Hematopoietic multipotent progenitor cell treated with erythropoietin and hydrocortisone succinate and interleukin-3 and kit ligand, for 4 days (in vitro differentiated cells): ENCODE measurements at regions not wholly inside any gene's neighbourhood (a gene's known extent, or its start where the extent isn't known, plus 50 kb on each side); places are given as distances from the start of the nearest gene placed in this dataset.
A peak's percentile ranks its signal among the peaks of the same experiment; 100 is the strongest.

Experiments
- DNase-seq: peaks from one replicate; pipeline ENCODE4 v3.0.0-alpha.2; 2015

DNA sequence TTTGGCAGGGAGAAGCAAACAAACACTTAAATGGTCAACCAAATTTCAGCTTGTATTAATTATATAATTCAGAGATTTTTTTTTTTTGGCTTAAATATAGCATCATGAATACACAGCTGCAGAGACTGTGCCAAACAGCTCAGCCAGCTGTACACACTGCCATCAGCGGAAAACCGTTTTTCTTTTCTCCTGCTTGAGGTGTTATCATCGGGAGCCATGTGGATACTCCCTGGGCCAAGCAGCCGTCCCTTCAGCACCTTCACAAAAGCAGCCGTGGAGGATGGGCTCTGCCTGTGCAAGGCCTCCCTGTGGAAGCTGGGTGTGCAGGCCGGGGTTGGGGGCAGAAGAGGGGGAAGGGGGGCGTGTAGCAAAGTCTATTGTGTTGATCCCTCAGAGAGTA, 85.0 kb downstream of the NUF2 start:
- no peak for DNase-seq

DNA sequence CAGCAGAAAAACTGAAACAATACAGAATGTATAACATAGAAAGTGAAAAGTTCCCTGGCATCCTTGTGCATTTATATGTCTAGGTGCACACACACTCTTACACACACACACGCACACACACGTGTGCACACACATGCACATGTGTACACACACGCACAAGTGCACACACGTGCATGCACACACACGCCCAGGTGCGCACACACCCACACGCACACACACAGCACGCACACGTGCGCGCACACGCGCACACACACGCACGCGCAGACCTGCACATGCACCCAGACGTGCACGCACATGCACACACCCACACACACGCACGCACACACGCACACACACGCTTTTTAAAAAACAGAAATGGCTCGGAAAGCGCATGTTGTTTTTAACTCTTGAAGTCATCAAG, 86.5 kb downstream of the NUF2 start:
- no peak for DNase-seq

DNA sequence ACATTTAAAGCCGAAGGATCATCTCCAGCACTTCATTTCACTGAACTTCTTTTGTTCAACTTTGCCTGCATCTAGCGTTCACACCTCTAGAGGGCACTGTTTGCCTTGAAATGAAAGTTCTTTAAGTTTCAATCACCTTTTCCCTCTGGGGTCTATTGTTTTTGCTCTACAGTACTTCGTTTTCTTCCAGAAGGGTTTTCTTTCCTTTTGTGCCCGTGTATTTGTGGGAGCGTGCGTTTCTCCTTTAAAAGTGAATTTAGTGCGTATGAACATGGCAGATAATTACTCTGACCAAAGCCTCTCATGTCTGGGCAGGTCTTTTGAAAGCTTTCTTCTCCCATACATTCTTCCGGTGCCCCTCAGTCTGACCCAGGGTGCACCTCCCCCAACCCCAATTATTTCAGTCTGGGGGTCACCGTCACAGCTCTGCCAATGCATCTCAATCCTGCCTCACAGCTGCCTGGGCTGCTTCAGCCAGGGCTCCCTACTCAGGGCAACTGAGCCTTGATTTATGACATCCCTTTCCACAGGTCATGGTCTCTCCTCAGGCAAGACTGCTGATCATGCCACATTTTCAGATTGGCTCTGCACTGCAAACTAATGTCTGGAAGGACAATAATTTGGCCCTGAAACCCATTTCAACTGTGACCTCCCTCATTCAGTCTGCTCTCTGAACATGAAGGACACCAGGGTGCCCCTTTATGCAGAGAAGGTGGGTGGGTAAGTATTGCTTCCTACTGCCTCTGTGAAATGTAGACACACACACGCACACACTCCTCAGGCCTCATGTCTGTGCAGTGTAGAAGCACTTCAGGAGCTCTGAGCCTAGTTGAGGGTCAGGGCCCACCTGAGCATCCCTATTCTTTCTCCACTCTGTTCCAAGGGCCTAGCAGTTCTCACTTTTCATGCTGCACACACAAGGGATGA, 88.6 kb downstream of the NUF2 start:
- peak; percentile 76 for DNase-seq

DNA sequence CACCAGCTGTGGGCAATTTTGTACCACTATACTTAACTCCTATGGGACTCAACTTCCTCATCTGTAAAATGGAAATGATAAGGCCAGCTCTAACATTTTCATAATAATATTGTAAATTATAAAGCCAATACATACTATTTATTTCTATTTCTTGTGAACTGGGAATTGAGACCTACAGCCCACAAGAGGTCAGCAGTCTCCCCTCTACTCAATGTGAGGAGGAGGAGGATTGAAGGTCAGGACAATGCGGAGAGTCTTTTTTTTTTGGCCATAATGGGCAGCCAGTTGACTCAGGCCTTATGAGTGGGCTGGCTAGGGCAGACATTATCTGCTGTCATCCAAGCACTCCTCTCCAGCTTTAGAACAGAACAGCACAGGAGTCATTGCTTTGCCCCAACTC, 90.5 kb downstream of the NUF2 start:
- no peak for DNase-seq

DNA sequence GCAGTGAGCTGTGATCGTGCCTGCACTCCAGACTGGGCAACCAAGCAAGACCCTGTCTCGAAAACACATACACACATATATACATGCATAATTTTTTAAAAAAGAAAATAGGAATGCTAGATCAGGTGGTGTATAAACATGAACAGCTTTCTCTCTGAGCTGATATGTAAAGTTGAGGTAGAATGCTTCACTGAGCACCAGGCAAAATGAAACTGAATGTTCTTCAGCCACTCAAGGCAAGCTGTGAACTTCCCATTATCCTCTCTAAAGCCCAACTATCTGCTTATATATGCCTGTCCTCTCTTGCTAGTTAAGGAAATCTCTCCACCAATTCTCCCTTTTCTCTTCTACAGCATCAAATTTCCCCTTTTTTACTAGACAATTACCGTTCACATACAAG, 93.0 kb downstream of the NUF2 start:
- no peak for DNase-seq

DNA sequence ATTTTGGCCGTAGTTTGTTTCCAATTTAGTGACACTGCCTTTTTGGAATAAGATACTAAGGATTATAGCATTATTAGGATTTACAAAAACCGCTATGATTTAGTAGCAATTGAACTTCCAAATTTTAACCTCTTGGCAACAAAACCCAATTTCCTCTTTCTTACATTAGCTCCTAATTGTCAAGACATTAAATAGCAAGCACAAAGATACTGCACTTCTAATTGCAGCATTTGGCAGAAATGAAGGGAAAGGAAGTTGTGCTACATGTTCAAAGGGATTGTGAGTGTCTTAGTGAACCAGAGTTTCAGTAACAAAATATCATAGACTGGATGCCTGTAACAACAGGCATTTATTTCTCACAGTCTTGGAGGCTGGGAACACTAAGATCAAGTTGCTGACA, 99.9 kb downstream of the NUF2 start:
- DNase-seq, result no peak

DNA sequence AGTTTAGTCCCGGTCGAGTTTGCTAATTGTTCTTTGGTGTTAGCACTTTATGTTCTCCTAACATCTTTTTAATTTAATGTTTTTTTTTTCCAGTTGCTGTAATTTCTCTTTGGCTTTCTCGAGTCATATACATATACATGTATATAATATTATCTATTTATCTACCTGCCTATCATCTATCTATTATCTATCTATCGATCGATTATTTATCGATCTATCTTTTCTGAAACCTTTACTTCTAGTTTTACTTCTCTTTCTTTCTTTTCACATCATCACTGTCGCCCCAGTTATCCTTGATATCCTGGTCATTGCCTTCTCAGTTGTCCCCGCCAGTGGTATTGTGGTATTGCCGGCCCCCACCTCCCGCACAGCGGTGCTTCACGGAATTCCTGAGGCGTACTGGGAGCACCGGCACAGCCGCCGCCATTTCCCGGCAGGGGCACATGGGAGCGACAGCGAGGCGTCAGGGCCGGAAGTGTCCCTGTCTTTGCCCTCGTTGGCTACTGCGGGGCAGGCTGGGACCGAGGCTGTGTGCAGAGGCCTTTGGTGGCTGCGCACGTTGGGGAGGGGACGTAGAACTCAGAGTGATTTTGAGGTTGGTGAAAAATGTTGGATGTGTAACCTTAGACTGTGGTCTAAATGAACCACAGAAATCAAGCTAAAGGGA, 101.1 kb downstream of the NUF2 start:
- DNase-seq, result no peak

DNA sequence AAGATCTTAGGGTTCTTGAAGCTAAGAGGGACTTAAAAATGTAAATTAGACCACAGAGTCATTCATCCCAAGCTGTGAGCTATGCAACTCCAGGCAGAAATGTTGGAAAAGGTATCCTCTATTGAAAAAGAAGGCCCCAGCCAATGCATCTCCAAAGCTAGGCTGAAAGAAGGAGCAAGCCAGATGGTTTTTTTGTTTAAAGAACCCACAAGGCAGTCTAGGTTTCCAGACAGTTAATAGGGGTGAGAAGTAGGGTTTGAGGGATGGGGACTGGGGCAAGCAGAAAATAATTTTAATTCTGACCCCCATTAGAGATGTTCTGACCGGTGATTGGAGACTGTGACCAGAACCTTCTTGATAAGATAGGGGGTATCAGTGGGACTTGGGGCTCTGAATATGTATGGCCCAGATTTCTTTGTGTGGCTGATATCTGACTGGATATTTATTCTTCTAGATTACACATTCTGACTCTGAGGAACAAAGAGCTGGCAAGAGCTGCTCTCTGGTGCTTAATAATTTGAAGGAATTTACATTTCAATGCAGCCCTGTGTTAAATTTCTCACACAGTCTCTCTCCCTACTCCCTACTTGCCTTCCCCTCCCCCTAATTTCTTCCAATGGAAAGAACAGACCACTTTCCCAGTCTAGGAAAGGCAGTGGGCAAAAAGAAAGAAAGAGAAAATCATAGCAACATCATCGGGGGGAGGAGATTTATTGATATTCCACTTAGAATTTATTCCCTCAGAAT, 104.9 kb downstream of the NUF2 start:
- no peak for DNase-seq

DNA sequence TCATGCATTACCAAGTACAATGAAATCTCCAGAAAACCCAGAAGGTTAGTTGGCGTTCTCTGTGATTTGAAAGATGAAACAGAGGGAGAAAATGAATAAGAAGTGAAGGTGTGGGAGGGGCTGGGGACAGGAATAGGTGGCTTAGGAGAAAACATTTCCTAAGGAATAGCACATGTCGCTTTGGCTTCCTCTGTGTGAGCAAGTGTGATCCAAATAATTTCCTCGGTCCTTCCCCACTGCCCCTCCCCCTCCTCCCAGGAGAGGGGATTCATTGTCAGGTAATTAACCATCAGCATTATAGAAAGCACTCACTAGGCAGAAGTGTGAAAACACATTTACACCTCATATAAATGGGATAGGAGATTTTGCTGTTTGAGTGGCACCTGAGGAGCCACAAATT, 105.5 kb downstream of the NUF2 start:
- DNase-seq, result no peak

DNA sequence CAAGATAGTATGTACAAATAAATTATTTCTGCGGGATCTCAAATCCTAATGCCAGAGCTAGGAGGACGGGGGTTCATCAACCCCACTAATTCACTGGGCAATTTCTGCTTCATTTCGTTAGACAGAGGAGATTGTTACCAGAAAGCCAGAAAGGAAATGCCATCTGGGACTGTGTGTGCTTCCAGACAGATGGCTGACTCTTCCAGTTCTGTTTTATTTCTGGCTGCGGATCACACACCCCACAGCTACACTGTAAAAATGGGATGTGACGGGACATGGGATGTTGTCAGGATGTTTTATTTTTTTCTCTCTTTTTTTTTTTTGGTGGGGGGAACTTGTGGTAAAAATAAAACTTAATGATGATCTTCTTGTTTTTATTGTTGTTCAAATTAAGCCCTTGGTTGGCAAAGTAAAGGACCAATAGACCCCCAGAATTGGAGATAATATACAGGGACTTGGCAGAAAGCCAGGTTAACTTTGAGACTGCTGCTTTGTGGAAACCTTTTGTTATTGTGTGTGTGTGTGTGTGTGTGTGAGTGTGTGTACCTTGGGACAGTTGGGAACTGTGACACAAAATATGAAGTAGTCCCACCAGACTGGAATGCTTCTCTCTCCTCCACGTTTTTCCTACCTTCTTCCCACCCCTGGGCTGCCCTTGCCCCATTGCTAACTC, 114.5 kb downstream of the NUF2 start:
- DNase-seq, result no peak

DNA sequence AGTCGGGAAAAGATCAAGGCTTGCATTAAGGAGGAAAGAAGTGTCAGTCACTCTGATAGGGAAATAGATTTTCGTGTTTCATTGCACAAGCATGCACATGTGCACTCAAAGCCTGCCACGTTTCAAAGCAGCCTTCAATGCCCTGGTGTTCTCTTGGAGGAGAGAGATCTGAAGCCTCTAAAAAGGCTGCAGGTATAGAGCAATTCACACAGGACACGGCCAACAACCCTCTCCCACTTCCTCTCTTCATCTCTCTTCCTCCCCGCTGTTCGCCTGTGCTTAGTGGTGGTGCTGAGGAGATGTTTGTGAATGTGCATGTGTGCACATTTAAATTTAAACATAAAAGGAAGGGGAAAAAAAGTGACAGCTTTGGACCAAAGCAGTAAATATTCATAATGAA, 117.7 kb downstream of the NUF2 start:
- DNase-seq, result no peak

DNA sequence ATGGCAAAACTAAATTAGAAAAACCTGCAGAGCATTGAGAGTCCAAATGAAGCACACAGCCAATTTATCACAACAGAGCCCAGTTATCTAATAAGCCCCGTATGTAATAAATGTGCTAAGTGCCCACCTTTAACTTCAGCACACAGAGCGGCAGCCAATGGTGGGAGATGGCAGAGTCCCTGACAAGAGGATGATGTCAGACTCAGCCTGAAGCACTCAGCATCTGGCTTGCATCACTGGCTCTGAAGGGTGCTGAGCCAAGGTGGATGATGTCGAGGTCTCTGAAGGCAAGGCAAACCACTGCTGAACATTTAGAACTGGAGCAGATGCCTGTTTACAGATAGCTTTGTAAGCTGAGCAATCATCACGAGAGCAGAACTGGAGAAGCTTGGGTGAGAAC, 118.3 kb downstream of the NUF2 start:
- DNase-seq, result no peak

DNA sequence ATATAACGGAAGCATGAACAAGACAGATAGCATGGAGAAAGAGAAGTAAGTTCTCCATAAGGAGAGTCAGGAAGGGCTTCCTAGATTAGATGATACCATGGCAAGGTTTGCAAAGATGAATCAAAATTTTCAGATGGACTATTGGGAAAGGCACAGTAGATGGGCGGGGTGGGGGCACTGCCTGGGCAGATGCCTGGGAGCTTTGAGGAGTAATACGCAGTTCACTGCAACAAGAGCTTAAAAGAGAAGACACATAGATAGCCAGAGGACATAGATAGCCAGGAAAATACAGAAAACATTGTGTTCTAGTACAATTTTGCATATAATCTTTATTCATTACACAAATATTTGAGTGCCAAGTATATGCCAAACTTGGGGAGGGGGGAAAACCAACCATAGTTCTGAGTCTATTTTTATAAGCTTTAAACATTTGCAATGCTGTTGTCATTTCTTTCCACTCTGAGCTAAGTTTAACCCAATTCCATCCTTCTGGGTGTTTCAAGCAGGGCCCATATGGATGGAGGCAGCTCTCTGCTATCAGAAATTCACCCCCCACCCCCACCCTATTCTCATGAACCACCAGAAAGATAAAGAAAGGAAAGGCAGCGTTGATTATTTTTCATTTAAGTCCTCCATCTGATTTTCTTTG, 120.6 kb downstream of the NUF2 start:
- no peak for DNase-seq

DNA sequence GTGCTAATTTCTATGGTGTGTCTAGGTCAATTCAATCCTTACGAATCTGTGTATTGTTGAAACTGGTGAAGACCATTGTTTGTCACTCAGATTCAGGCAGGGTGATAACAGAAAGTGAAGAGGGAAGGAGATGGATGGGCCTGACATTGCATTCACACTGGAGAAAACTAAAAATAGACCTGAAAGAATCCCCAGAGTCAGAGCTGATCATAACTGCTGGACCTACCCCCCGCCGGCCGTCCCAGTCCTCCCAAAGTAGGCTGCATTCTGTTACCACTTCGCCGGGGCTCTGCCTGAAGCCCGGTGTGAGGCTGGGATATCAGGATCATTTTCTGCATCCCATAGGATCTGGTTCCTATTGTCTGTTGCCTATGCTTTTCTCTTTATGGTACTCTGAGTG, 121.1 kb downstream of the NUF2 start:
- no peak for DNase-seq

DNA sequence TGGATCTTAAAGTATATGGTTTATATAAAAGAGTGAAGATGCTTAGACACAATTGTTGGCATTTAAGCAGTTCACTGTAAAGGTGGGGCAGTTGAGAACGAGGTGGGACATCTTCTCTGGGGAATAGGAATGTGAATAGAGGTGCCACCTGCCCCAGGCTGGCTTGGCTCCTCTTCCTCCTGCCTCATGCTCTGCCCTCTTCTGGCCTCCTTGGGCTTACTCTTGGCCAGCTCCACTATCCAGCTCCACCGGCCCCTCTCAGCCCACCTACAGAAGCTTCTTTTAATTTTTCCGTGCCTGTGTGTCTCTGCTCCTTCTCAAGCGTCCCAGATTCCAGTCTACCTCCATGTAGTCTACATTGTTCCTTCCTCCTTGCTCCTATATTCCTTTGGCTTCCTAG, 122.1 kb downstream of the NUF2 start:
- no peak for DNase-seq

DNA sequence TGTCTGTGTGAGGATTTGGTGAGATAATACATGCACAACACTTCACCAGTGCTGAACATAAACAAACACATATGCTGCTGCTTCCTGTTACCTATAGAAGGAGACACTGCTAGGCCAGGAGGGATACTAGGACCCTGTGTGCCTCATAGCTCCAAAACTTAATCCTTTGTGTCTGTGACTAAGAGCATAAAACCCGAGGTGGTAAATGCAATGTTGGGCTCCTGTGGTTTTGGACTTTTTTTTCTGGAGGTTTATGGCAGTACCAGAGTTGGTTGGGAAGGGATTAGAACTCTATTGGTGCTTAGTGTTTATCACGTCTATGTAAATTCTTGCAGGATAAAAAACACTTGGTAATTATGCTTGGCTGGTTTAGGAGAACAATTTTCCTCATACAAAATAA, 122.9 kb downstream of the NUF2 start:
- no peak for DNase-seq

DNA sequence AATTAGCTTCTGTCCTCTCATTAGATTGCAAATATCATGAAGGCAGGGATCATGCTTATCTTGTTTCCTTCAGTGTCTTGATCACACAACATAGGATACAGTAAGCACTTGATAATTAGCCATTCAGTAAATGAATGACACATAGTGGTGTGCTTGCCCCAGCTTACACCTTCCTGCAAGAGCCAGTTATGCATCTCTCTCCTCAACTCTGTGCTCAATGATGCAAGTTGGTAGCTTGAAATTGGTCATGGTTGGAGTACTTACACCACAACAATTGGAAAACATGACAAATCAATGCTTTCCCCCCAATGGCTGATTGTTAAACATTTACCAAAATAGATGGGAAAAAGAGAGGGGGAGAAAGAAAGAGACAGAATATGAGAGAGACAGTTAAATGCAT, 129.2 kb downstream of the NUF2 start:
- no peak for DNase-seq

DNA sequence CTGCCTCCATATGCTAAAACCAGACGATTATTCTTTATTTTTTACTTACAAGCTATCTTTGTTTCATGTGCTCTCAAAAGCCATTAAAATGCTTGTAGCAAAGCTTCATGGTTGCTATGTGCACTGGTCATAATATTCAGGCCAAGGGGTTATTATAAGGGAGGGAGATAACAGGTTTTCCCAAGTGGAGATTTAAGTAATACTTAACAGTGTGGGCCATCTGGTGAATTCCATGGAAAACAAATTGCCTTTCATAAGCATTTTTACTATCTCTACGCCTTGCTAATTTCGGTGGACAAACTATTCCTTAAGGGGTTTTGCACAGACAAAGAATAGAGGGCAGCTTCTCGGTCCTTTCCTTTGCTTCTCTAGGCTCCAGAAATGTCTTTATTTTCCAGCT, 137.8 kb downstream of the NUF2 start:
- no peak for DNase-seq

DNA sequence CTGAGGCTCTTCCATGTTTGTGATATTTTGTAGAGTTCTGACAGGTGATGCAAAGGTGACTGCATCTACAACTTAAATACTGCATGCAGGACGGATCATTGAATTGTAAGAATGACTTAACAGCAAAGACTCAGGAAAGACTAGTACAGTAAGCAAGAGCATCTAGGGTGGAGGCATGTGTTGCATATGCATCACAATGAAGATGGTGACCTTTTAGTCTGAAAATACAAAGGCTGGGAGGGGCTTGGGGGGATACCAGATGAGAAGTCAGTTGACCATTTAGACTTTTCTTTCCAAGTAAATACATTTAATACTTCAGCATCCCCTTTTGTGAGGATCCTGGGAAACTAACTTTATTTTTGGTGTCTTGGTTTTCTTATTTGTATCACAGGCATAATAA, 145.5 kb downstream of the NUF2 start:
- no peak for DNase-seq

DNA sequence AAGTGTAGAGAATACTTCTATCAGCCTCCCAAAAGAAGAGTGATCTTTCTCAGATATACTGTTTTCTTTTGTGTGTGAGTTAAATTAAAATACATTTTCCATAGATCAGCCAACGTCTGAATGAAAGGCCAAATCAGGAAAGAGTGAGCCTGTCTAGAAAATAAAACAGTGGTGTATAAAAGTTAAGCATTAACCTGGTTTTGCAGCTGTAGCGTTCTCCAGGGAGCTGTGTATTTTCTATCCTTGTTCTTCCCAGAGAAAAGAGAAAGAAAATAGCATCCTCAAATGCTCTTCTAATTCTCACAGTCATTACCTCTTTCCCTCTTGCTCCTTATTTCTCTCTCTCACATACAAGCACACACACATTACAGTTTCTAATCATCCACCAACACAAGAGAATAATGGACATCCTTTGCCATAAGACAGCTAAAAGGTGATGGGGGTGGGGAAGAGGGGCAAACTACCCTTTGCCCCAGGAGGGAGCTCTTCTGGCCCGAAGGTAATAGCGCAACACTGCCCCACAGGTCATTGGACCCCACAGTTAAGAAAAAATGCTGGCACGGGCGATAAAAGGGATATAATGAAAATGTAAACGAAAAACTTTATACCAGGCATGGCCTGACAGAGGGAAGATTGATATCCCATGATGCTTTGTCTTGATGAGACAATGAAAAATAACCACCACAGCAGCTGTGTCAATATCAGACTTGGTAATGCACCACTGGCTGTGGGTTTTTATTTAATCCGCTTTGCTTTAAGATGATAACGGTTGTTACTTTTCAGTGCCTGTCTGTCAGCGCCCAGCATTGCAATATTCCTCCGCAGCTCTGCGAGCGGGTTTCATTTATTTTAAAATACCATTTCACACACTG, 150.3 kb downstream of the NUF2 start:
- no peak for DNase-seq

DNA sequence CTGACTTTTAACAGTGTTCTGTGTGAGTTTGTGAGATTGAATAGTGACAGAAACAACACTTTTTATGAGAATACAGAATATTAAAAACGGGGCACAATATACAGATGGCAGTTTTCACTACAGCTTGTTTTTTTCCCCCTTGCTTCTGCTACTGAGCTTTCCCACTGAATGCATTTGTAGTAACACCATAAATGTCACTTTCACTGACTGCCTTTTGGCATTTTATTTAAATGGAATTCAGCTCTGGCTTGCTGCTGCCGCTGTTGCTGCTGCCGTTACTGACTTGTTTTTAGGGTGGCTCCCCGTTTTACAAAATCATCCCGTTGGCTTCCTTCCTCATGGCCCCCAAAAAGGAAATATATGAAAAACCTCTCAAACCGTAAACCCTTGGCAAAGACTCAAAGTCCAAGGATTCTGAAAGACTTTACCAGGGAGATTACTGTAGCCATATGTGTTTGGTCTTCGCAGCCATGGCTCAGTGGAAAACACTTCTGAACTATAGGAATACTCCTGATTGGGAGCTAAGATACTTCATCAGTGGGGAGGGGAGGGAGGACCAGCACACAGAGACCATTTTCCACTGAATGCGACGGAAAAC, 151.0 kb downstream of the NUF2 start:
- DNase-seq, result no peak
